HL-60 (cell line): ENCODE measurements at regions not wholly inside any gene's neighbourhood (a gene's known extent, or its start where the extent isn't known, plus 50 kb on each side); places are given as distances from the start of the nearest gene placed in this dataset.

ENCODE experiments used
- CTCF ChIP-seq: IDR thresholded peaks from one replicate; pipeline ENCODE4 v1.5.1; 2011; ENCODE audit warnings: low read length, control low read depth, inconsistent platforms; ENCODE audit not compliant: insufficient read depth
- GABPA ChIP-seq: IDR thresholded peaks from 2 replicates; pipeline ENCODE4 v1.6.1; 2012; ENCODE audit warnings: low read depth
- POLR2AphosphoS5 ChIP-seq: IDR thresholded peaks from 2 replicates; pipeline ENCODE4 v1.6.1; 2012; ENCODE audit warnings: low read depth

- no peak for TF ChIP-seq CTCF
- TF ChIP-seq POLR2AphosphoS5 = no peak
- no peak for TF ChIP-seq GABPA
Observed at GRCh38 chr9:107386396-107386795, 103.2 kb downstream of the KLF4 start.
